GM13976 (cell line): ENCODE measurements at regions not wholly inside any gene's neighbourhood (a gene's known extent, or its start where the extent isn't known, plus 50 kb on each side); places are given as distances from the start of the nearest gene placed in this dataset.
A peak's percentile ranks its signal among the peaks of the same experiment; 100 is the strongest.

ENCODE experiments used
- DNase-seq: peaks from one replicate; pipeline ENCODE4 v3.0.0; 2012; ENCODE audit warnings: low spot score
- in situ Hi-C: fragments of 300-500 bp; cut with MboI; formaldehyde crosslinking; loops from one replicate; pipeline ENCODE4 v1.12.0; 2022; ENCODE audit warnings: low sequenced_read_pairs, mixed read lengths, inconsistent platforms; ENCODE audit not compliant: unreplicated experiment
- TF ChIP-seq, protein P1 (sequence below): IDR thresholded peaks from 2 replicates; pipeline ENCODE4 v1.5.1; 2012; ENCODE audit warnings: borderline replicate concordance, mild to moderate bottlenecking; ENCODE audit not compliant: insufficient read depth; ENCODE audit errors: extremely low read depth, missing control alignments, control extremely low read depth

DNA sequence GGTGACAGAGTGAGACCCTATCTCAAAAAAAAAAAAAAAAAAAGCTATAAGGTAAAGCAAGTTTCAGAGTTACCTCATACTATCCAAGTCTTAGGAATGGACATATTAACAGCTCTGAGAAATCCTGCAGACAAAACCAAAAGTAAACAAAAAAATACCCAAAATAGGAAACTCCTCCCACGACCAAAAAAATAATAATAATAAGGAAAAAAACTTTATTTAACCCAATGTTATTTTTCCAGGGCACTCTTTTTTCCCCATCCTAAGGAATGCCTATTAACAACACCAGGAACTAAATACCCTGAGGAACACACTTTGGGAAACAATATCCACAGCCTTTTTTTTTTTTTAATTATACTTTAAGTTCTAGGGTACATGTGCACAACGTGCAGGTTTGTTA, 135.5 kb upstream of the CCND2 start:
- in situ Hi-C loops, result no loop called here
- DNase-seq, result no peak
- TF ChIP-seq, protein P1, sequence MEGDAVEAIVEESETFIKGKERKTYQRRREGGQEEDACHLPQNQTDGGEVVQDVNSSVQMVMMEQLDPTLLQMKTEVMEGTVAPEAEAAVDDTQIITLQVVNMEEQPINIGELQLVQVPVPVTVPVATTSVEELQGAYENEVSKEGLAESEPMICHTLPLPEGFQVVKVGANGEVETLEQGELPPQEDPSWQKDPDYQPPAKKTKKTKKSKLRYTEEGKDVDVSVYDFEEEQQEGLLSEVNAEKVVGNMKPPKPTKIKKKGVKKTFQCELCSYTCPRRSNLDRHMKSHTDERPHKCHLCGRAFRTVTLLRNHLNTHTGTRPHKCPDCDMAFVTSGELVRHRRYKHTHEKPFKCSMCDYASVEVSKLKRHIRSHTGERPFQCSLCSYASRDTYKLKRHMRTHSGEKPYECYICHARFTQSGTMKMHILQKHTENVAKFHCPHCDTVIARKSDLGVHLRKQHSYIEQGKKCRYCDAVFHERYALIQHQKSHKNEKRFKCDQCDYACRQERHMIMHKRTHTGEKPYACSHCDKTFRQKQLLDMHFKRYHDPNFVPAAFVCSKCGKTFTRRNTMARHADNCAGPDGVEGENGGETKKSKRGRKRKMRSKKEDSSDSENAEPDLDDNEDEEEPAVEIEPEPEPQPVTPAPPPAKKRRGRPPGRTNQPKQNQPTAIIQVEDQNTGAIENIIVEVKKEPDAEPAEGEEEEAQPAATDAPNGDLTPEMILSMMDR, result no peak

DNA sequence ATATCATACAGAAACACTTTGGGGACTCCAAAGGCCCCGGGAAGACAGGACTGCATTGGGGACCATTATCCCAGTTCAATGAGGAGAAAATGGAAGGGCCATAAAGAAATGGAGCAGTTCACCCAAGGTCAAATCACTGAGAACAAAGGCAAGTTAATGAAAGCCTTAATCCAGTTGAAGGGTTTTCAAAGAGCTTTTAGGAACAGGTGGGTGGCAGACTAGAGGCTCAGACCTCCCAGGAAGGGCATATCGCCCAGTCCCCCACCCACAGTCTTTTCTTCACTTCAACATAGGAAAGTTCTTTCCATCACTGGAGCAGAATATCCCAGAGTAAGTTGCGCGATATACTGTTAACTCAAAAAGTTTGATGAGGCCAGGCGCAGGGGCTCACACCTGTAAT, 136.1 kb upstream of the CCND2 start:
- DNase-seq, result no peak
- in situ Hi-C loops, result no loop called here
- TF ChIP-seq, protein P1, result no peak

DNA sequence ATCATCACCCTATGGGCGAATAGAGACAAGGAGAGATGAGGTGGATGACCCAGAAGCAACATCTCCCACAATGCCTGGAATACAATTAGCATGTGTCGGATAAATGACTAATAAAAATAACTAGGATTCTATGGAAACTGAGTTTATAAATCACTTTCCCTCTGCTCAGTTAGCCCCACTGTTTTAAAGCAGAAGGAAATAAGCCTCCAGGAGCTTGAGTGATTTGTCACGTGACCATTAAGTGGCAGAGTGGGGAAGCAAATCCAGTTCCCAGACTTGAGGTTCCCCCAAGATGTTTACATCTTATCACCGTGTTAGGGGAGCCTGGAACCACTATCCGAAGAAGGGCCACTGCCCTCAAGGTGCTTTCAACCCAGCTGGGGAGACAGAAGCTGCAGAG, 136.5 kb upstream of the CCND2 start:
- in situ Hi-C loops, result no loop called here
- TF ChIP-seq, protein P1, result no peak
- no peak for DNase-seq

DNA sequence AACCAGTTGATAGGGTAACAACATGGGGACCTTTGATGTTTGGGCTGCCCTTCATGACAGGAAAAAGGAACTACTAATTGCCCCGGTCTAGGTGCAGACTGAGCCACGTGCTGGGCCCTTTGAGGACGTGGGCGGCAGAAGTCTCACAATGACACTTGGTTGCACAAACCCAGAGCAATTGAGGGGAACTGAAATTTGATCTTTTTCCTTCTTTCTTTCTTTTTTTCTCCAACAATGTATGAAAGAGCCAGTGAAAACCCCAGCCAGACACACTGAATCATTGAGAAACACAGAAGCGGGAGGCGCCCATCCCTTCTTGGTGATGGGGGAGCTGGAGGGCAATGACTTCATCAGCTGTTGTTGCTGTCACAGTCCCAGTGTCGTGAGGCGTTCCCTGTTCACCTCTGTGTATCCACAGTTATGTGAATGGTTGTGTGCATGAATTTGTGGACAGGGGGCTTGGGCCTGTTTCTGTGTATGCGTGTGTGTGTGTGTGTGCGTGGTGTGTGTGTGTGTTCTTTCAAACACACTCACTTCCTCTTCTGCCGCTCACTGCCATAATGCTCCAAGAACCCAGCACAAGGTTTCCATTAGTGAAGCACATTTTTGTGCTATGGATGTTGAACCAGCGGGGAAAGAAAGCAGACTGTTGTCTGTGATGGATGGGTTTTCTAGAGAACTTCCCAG, 137.5 kb upstream of the CCND2 start:
- in situ Hi-C loops, result no loop called here
- TF ChIP-seq, protein P1, result no peak
- DNase-seq, result peak; percentile 83

DNA sequence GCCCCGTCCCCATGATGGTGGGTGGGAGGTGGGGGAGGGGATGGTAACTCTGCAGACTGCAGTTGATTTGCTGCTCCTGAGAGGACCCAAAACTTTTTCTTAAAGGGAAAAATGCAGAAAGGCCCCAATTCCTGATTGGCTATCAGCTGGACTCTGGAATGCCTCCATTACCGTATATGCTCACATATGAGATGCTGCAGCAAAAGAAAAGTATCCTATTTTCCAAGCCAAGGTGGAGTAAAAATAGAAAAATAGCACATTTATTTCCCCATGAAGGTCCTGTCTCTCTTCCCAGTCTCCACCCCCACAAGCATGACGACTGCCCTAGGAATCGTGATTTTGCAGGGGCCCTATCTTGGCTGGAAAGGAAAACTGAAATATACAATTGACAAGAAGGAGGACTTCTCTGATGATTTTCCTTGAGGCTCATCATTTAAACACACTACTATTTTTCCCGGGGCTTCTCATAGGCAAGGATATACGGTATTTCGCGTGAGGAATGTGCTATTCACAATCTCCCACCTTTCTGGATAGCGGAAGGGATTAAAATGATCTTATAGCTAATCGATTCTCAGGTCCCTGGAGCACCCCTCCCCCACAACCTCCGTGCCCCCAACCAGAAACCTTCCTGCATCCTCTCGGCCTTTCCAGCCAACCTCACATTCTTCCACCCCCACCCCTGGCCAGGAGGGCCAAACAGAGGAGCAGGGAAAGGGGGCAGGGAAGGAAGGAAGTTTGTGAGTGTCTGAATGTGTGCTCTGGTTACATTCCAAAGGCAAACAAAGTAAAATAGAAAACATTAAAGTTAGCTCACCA, 138.9 kb upstream of the CCND2 start:
- in situ Hi-C loops, result no loop called here
- TF ChIP-seq, protein P1, result no peak
- DNase-seq, result no peak

DNA sequence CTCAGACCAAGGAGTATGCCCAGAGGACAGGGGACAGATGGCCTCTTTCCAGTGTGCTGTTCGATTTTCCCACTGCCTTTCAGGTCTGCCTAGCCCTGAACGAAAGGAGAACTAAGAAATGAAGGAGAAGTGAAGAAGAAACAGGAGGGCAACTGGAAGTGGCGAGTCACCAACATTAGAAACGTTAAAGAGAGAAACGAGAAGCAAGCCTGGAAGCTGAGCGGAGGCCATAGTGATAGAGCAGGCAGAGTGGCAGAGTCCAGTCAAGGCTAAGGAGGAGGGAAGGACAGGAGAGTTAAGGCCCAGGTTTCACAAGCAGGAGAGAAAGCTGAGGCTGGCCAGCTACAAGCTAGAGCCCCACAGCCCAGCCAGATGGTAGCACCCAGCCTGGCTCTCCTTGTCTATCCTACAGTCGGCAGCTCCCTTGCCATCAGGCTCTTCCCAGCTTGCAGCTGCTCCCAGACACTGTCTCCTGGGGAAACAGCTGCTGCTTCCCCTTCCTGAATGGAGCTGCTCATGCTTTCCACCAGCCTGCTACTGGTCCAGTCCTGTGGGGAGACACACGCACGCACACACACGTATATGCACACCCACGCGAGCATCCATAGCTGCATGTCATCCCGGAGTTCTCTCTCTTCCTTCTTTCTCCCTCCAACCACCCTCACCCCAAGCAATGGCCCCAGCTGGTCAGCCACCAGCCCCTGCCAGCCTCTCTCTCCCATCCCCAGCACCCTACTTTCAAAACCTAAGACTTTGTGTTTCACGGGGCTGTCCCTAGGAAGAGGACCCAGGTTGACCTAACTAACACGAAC, 139.7 kb upstream of the CCND2 start:
- TF ChIP-seq, protein P1, result no peak
- DNase-seq, result no peak
- in situ Hi-C loops, result no loop called here
